MG63 (cell line): ENCODE measurements at regions not wholly inside any gene's neighbourhood (a gene's known extent, or its start where the extent isn't known, plus 50 kb on each side); places are given as distances from the start of the nearest gene placed in this dataset.
A peak's percentile ranks its signal among the peaks of the same experiment; 100 is the strongest.
"Not testable (repeated sequence)": the region's sequence is repeated elsewhere in the genome, so short reads cannot be mapped to it uniquely, and the experiment has no call there.

Experiments
- DNase-seq: peaks from one replicate; pipeline ENCODE4 v3.0.0-alpha.2; 2020
- H3K27me3 ChIP-seq: fragments of 250-450 bp; sonication (Bioruptor Pico); 2 replicates; pipeline ENCODE4 v1.5.1; 2020; ENCODE audit warnings: mild to moderate bottlenecking, moderate library complexity
- H3K36me3 ChIP-seq: fragments of 250-450 bp; sonication (Bioruptor Pico); 2 replicates; pipeline ENCODE4 v1.5.1; 2020; ENCODE audit warnings: mild to moderate bottlenecking, moderate library complexity
- H3K4me3 ChIP-seq: fragments of 250-450 bp; sonication (Bioruptor Pico); 2 replicates; pipeline ENCODE4 v1.5.1; 2020; ENCODE audit warnings: mild to moderate bottlenecking, moderate library complexity
- H3K9me3 ChIP-seq: fragments of 250-450 bp; sonication (Bioruptor Pico); 2 replicates; pipeline ENCODE4 v1.5.1; 2020; ENCODE audit warnings: mild to moderate bottlenecking, moderate library complexity

DNA sequence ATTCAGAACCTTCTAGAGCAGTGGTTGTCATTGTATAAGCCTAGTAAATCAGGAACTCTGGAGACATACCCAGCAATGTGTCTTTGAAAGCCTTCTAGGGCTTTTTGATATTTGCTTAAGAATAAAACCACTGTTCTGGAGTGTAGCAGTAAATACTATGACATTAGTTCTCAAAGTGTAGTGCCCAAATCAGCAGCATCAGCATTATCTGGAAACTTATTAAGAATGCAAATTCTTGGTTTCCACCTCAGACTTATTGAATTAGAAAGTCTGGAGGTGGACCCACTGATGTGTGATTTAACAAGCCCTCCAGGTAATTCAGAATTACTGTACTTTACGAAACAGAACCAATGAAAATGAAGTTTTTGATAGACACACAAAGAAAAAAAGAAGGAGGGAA, 509.7 kb downstream of the SUCLG1 start:
- no peak for DNase-seq
- no peaks in the 10 kb centered on the region for H3K36me3 ChIP-seq
- no peaks in the 10 kb centered on the region for H3K27me3 ChIP-seq
- no peaks in the 10 kb centered on the region for H3K9me3 ChIP-seq
- H3K4me3 ChIP-seq = no peak overlapping the region

DNA sequence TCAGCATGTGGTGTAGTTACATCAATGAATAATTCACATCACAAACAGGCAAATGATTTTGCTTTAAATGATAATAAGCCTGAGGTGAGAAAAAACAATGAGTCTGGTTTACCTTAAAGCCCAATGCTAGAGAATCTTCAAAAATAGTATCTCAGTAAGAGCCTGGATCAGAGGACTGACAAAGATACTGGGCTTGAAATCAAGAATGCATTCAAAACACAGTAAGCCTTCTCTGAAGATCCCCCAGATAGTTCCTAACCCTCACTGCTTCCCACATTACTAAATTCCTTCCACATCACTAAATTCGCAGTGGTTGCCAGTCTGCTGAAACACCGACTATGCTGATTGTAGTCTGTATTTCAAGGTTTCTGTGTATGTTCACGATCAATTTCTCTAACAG, 514.9 kb downstream of the SUCLG1 start:
- DNase-seq = no peak
- H3K9me3 ChIP-seq = no peaks in the 10 kb centered on the region
- no peaks in the 10 kb centered on the region for H3K27me3 ChIP-seq
- H3K36me3 ChIP-seq = no peaks in the 10 kb centered on the region
- H3K4me3 ChIP-seq = no peak overlapping the region

DNA sequence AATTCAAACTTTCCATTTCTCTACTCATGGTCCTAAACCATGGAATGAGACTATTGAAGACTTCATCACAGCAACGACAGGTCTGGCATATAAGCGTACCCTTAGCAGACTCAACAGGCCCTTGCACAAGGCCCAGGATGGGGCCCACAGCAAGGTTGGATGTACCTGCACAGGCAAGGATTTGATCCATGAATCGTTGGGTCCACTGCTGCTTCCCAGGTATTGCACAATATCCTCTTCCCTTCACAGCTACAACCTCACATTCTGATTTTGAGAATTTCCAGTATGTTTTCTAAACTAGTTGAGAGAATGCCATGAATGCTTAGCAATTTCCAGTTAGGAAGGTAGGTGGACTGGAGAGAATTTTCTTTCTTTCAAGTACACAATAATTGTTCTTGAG, 515.8 kb downstream of the SUCLG1 start:
- Histone ChIP-seq H3K36me3 (no peaks in the 10 kb centered on the region), H3K4me3 (no peak overlapping the region), H3K9me3 (no peaks in the 10 kb centered on the region), H3K27me3 (no peaks in the 10 kb centered on the region)
- DNase-seq = no peak

DNA sequence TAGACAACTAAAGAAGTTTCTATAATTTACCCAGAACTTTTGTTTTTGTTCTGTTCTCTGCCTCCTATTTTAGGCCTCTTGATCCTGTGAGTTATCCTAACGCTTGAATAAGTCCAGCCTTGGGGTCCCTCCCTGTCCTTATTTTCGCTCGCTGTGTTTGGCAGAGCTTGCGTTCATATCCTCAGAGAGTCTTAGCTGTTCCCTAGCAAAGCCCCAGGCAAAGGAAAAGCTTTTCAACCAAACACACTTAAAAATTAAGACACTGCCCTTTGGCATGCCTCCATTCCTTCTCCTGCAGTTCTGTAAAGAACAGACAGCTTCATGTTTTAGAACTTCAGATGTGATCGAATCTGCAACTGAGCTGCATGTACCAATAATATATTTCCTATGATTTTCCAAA, 517.2 kb downstream of the SUCLG1 start:
- no peak overlapping the region for H3K4me3 ChIP-seq
- DNase-seq = no peak
- no peaks in the 10 kb centered on the region for H3K36me3 ChIP-seq
- no peaks in the 10 kb centered on the region for H3K9me3 ChIP-seq
- H3K27me3 ChIP-seq = no peaks in the 10 kb centered on the region

DNA sequence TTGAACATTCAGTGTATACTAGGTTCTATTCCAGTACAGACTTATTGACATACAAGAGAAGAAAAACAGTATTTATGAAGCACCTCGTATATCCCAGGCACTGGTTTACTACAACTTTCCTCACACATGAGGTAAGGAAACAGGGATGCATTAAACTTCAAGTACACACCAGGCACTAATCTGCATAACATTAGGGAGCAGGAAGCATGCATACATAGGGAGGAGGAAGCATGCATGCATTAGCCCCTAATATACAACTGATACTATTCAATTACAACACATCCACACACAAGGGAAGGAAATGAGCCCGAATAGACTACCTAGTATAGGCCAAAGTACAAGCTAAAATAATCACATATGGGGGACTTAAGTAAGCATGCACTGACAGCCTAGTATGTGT, 525.3 kb downstream of the SUCLG1 start:
- H3K27me3 ChIP-seq = no peaks in the 10 kb centered on the region
- H3K36me3 ChIP-seq = no peaks in the 10 kb centered on the region
- no peak overlapping the region for H3K4me3 ChIP-seq
- no peak for DNase-seq
- no peaks in the 10 kb centered on the region for H3K9me3 ChIP-seq

DNA sequence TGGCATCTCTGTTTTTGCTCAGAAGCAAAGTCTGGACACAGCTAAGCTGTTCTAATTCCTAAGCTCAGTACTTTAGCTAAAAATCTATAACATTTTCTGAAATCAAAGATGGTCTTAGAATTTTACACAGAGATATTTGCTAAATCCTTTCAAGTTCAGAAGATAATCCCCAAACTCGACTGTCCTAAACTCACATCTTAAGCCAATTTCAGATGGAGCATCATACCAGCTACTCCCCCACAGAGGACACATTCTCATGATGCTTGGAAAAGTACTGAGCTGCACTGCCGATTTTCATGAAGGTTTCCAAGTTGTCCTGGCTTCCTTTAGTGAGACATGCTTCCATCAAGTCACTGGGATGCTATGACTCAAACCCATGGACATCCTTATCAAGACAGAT, 535.5 kb downstream of the SUCLG1 start:
- Histone ChIP-seq H3K36me3 (no peaks in the 10 kb centered on the region), H3K4me3 (no peak overlapping the region), H3K9me3 (no peaks in the 10 kb centered on the region), H3K27me3 (no peaks in the 10 kb centered on the region)
- DNase-seq = no peak

DNA sequence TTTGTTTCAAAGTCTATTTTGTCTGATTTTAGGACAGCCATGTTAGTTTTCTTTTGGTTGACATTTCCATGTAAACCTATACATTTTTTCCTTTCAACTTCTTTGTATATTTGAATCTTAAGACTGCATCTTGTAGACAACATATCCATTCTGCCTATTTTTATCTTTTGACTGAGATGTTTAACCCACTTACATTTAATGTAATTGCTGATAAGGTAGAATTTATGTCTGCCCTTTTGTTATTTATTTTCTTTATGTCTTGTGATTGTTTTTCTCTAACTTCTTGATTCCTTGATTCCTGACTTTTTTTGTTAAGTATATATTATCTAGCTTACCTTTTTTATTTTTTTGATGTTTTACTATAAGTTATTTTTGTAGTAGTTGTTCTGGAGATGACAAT, 542.5 kb downstream of the SUCLG1 start:
- no peak for DNase-seq
- Histone ChIP-seq H3K4me3 (no peak overlapping the region), H3K36me3 (no peaks in the 10 kb centered on the region), H3K27me3 (no peaks in the 10 kb centered on the region), H3K9me3 (no peaks in the 10 kb centered on the region)

DNA sequence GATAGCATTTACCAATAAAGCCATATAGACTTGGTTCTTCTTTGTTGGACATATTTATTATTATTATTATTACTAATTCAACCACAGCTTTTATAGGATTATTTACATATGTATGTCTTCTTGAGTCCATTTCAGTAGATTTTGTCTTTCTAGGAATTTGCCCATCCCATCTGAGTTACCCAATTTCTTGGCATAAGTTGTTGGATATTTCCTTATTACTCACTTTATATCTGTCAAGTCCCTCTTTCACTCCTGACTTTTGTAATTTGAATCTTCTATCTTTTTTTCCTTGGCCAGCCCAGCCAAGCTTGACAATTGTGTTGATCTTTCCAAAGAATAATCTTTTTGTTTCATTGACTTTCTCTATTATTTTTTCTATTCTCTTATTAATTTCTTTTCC, 543.7 kb downstream of the SUCLG1 start:
- Histone ChIP-seq H3K4me3 (no peak overlapping the region), H3K27me3 (no peaks in the 10 kb centered on the region), H3K9me3 (no peaks in the 10 kb centered on the region), H3K36me3 (no peaks in the 10 kb centered on the region)
- DNase-seq = no peak

DNA sequence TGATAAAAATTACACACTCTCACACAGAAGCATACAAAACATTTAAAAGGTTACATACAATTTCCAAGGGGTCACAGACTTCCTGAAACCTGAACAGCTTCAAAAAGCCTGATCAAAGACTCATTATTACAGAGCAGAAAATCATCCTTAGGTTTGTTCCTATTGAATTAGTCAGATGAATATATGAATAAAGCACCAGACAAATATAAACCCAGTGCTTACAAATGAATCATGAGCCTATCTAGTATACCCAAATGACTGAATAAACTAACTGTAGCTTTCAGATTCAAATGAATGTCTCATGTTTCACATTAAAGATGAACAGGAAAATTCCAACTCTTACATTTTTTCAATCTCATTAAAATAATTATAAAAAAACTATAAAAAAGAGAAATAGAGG, 550.3 kb downstream of the SUCLG1 start:
- DNase-seq = no peak
- H3K36me3 ChIP-seq = no peaks in the 10 kb centered on the region
- H3K9me3 ChIP-seq = no peaks in the 10 kb centered on the region
- H3K4me3 ChIP-seq = no peak overlapping the region
- no peaks in the 10 kb centered on the region for H3K27me3 ChIP-seq

DNA sequence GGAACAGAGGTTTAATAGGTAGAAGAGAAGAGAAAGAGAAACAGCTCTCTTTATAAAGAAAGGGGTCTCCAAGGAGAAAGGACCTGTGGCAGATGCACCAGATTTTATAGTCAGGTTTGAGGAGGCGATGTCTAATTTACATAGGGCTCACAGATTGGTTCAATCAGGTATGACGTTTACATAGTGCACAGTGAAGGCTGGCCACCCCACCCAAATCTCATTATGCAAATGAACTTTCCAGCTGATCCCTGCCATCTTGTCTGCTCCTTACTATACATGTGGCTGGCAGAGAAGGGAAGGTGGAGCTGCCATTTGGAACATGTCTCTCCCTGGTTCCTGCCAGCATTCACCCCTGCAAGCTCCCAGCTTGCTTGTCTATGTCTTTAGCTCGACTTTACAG, 557.8 kb downstream of the SUCLG1 start:
- H3K9me3 ChIP-seq = no peaks in the 10 kb centered on the region
- no peak overlapping the region for H3K4me3 ChIP-seq
- no peak for DNase-seq
- H3K27me3 ChIP-seq = no peaks in the 10 kb centered on the region
- H3K36me3 ChIP-seq = no peaks in the 10 kb centered on the region

DNA sequence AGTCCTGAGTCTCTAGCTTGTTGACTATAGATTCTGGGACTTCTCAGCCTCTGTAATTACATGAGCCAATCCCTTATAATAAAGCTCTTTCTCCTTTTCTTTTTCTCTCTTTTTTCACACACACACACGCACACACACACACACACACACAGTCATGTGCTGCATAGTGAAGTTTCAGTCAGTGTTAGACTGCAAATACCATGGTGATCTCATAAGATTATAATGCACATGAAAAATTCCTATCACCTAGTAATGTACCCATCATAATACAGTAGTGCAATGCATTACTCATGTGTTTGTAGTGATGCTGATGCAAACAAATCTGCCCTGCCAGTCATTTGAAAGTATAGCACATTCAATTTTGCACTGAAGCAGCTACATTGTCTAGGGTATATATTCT, 558.2 kb downstream of the SUCLG1 start:
- peak; percentile 26 for DNase-seq
- Histone ChIP-seq H3K4me3 (no peak overlapping the region), H3K36me3 (no peaks in the 10 kb centered on the region), H3K9me3 (no peaks in the 10 kb centered on the region), H3K27me3 (no peaks in the 10 kb centered on the region)

DNA sequence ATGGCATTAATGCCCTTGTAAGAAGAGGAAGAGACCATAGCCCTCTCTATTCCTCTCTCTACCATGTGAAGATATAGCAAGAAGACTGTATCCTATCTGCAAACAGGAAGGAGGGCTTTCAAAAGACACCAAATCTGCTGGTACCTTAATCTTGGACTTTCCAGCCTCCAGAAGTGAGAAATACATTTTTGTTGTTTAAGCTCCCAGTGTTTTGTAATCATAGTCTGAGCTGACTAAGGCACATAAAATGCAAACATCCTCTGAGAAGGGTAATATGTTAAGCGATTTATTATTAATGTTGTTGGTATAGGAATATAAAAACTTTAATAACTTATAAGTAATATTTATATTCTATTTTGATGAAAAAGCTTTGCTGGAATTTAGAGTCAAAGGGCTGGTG, 559.8 kb downstream of the SUCLG1 start:
- Histone ChIP-seq H3K4me3 (no peak overlapping the region), H3K36me3 (no peaks in the 10 kb centered on the region), H3K27me3 (no peaks in the 10 kb centered on the region), H3K9me3 (no peaks in the 10 kb centered on the region)
- no peak for DNase-seq

DNA sequence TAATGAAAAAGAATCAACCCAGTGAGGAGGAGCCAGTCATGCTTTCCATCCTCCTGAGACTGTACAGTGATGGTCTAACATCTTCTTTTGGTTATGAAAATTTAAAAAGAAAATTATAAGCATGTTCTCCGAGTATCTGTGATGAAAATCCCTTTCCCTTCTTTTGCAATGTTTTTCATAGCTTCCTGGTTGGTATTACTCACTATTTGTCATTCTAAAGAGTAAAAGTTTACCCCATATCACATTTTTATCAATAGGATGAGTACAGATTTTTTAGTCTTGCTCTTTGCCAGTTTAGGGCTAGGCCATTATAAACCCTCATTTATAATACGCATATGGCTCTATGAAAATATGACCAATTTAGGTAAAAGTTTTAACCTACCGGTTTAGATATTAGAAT, 564.1 kb downstream of the SUCLG1 start:
- Histone ChIP-seq H3K27me3 (no peaks in the 10 kb centered on the region), H3K9me3 (no peaks in the 10 kb centered on the region), H3K36me3 (no peaks in the 10 kb centered on the region), H3K4me3 (no peak overlapping the region)
- no peak for DNase-seq

DNA sequence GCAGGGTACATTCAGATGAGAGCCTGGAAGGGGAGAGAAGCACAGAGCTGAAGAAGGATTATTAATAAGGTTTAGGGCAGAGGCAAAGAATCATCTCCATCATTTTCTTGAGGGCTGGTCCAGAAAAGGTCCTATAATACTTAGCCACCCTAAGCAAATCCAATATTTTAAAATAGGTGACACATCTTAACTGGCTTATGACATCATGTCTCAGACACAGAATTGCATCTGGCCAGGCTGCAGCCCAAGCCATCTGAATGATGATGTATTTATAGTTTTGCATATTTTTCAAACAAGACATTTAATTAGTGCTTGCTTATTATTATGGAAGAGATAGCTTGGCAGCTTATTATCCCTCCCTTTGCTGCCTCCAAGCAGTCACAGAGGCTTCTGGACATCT, 571.3 kb downstream of the SUCLG1 start:
- H3K4me3 ChIP-seq = no peak overlapping the region
- no peak for DNase-seq
- H3K36me3 ChIP-seq = no peaks in the 10 kb centered on the region
- H3K27me3 ChIP-seq = no peaks in the 10 kb centered on the region
- no peaks in the 10 kb centered on the region for H3K9me3 ChIP-seq

DNA sequence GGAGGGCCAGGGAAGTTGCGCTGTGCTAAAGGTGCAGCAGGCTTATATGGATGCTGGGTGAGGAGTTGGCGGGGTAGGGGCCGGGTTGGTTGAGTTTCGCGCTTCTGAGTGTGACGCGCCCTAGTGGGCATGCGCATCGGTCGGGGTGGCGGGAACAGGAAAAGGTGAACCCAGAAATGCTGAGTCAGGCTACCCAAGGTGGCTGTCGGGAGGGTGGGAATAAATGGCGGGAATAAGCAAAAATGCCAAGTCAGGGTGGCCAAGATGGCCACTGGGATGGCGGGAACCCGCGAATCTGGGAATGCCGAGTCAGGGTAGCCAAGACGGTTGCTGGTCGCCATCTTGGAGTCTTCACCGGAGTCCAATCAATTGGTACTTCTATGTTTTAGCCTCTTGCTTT, 580.0 kb downstream of the SUCLG1 start:
- H3K9me3 ChIP-seq = no peaks in the 10 kb centered on the region
- DNase-seq = no peak

DNA sequence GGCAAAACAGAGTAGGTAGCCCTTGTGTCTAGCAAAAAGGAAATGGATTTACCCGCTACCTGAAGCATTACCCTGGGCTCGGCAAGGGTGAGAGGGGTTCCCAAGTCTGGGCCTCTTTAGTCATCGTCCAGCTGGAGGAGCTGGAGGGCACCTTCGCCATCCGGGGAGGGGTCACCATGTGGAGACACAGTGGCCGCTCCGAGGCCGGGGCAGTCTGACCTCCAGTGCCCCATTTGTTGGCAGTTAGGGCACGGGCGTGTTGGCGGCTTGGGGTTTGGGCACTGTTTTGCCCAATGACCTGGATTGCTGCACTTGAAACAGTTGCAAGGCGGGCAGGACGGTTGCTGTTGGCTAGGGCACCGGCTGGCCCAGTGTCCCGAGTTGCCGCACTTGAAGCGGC, 581.8 kb downstream of the SUCLG1 start:
- H3K4me3 ChIP-seq, H3K9me3 ChIP-seq, H3K36me3 ChIP-seq, DNase-seq, H3K27me3 ChIP-seq: not testable (repeated sequence)

More for the DNA sequence above, 580.0 kb downstream of the SUCLG1 start:
- H3K27me3 ChIP-seq = no peaks in the 10 kb centered on the region
- H3K4me3 ChIP-seq = no peak overlapping the region
- H3K36me3 ChIP-seq = no peaks in the 10 kb centered on the region

DNA sequence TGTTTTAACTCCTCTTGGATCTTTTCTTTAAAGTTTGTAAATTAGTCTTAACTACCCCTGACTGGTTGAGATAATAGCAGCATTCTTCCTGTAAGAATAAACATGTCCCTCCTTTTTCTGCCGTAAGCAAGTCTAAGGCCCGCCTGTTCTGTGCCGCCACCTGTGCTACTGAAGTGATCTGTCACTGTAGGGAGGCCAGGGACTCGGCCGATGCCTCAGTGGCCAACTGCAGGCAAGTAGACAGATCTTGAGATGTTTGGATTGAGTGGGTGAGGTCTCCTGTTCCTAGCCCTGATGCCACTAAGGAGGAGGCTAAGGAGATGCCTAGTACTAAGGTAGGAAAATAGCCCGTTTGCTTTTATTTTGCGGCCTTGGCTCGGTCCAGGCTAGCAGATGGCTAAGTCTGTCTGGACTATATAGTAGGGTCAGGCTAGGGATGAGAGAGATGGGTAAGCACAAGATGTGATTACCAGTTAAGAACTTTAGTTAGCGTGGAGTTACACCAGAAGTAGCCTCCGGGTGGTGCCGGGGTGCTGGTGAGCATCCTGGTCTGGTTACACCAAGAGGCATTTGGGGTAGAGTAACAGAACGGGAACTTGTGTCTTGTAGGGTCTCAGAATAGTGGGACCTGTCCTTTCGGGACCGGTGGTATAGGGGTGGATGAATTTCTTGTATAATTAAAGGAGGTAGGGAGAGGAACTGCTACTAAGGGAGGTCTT, 584.2 kb downstream of the SUCLG1 start:
- H3K9me3 ChIP-seq = no peaks in the 10 kb centered on the region
- no peak for DNase-seq

DNA sequence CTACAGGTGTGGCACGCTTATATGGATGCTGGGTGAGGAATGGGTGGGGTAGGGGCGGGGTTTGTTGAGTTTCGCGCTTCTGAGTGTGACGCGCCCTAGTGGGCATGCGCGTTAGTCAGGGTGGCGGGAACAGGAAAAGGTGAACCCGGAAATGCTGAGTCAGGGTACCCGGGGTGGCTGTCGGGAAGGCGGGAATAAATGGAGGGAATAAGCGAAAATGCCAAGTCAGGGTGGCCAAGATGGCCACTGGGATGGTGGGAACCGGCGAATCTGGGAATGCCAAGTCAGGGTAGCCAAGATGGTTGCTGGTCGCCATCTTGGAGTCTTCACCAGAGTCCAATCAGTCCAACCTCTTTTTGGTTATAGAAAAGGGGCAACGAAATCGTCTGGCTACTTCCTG, 585.0 kb downstream of the SUCLG1 start:
- Histone ChIP-seq H3K27me3 (no peaks in the 10 kb centered on the region), H3K4me3 (no peak overlapping the region), H3K36me3 (no peaks in the 10 kb centered on the region), H3K9me3 (no peaks in the 10 kb centered on the region)
- DNase-seq = no peak

More for the DNA sequence above, 584.2 kb downstream of the SUCLG1 start:
- Histone ChIP-seq H3K4me3 (no peak overlapping the region), H3K36me3 (no peaks in the 10 kb centered on the region), H3K27me3 (no peaks in the 10 kb centered on the region)

DNA sequence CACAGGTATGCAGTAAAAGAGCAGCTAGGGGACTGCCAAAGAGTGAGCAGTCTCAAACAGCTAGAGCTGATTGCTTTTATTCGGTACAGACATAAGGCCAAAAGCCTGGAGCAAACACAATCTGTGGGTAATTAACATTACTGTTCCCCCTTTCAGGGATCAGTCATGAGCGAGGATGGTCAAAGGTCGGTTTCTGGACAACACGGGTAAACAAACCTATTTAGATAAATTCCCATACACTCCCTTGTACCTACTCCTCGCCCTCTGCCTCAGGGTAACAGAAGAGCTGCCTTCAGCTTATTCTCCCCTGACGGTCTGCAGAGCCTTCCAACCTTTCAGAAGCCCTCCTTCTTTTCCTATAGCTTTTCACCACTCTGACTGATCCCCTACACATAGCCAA, 586.0 kb downstream of the SUCLG1 start:
- Histone ChIP-seq H3K9me3 (no peaks in the 10 kb centered on the region), H3K4me3 (no peak overlapping the region), H3K36me3 (no peaks in the 10 kb centered on the region), H3K27me3 (no peaks in the 10 kb centered on the region)
- DNase-seq = no peak
